NB4 (cell line): ENCODE measurements at regions not wholly inside any gene's neighbourhood (a gene's known extent, or its start where the extent isn't known, plus 50 kb on each side); places are given as distances from the start of the nearest gene placed in this dataset.

Source experiments
- DNase-seq: peaks from one replicate; pipeline ENCODE4 v3.0.0; 2010; ENCODE audit warnings: low read depth
- H3K4me3 ChIP-seq: one replicate; pipeline ENCODE4 v1.5.1; 2011; ENCODE audit warnings: mild to moderate bottlenecking, low read depth, low read length, moderate library complexity
- CTCF ChIP-seq: IDR thresholded peaks from one replicate; pipeline ENCODE4 v1.5.1; 2012; ENCODE audit warnings: low read depth, low read length
- MAX ChIP-seq: IDR thresholded peaks from 2 replicates; pipeline ENCODE4 v1.6.1; 2011; ENCODE audit warnings: low read depth, low read length
- MYC ChIP-seq: IDR thresholded peaks from 2 replicates; pipeline ENCODE4 v1.6.1; 2011; ENCODE audit warnings: low read depth, low read length
- POLR2A ChIP-seq: IDR thresholded peaks from 2 replicates; pipeline ENCODE4 v1.6.1; 2011; ENCODE audit warnings: mild to moderate bottlenecking; ENCODE audit not compliant: insufficient read length; ENCODE audit errors: extremely low read depth

- no peak overlapping the region for H3K4me3 ChIP-seq
- DNase-seq, result no peak
- TF ChIP-seq CTCF (no peak), MAX (no peak), MYC (no peak), POLR2A (no peak)
Measured at GRCh38 chr7:47684728-47685127, 102.8 kb upstream of the TNS3 start.

GRCh38 chr7:47683485-47683898 lies 101.6 kb upstream of the TNS3 start:
- no peak for TF ChIP-seq CTCF
- no peak for TF ChIP-seq POLR2A
- TF ChIP-seq MAX, result no peak
- TF ChIP-seq MYC, result no peak
- DNase-seq, result no peak
- H3K4me3 ChIP-seq, result no peak overlapping the region

GRCh38 chr7:47682874-47683273 lies 101.0 kb upstream of the TNS3 start:
- TF ChIP-seq MYC, result no peak
- TF ChIP-seq POLR2A, result no peak
- TF ChIP-seq CTCF, result no peak
- no peak for TF ChIP-seq MAX
- H3K4me3 ChIP-seq, result no peak overlapping the region
- DNase-seq, result no peak

- DNase-seq, result no peak
- no peak for TF ChIP-seq CTCF
- TF ChIP-seq MAX, result no peak
- TF ChIP-seq MYC, result no peak
- TF ChIP-seq POLR2A, result no peak
- no peak overlapping the region for H3K4me3 ChIP-seq
Measured at GRCh38 chr7:47681249-47681810, 99.4 kb upstream of the TNS3 start.

- no peak overlapping the region for H3K4me3 ChIP-seq
- no peak for DNase-seq
- TF ChIP-seq MYC (no peak), MAX (no peak), CTCF (no peak), POLR2A (no peak)
Measured at GRCh38 chr7:47678641-47679380, 96.9 kb upstream of the TNS3 start.
